Esophagus squamous epithelium (tissue), 4 donors: ENCODE measurements at regions not wholly inside any gene's neighbourhood (a gene's known extent, or its start where the extent isn't known, plus 50 kb on each side); places are given as distances from the start of the nearest gene placed in this dataset.

Experiments
- CTCF ChIP-seq, 6 experiments: fragments of 450-650 bp in 4 of 6; fragments of 200-600 bp in 2 of 6; sonication (generic) in 2 of 6; IDR thresholded peaks; one replicate each; pipeline ENCODE4 v1.5.1; 2016 to 2019; ENCODE audit warnings: antibody characterized with exemption in 6 of 6, mild to moderate bottlenecking in 4 of 6, moderate library complexity in 4 of 6
- POLR2A ChIP-seq, 4 donors: fragments of 450-650 bp; IDR thresholded peaks; one replicate each; pipeline ENCODE4 v1.6.1; 2017; ENCODE audit warnings: antibody characterized with exemption in 4 of 4, mild to moderate bottlenecking in 4 of 4, moderate library complexity in 3 of 4

DNA sequence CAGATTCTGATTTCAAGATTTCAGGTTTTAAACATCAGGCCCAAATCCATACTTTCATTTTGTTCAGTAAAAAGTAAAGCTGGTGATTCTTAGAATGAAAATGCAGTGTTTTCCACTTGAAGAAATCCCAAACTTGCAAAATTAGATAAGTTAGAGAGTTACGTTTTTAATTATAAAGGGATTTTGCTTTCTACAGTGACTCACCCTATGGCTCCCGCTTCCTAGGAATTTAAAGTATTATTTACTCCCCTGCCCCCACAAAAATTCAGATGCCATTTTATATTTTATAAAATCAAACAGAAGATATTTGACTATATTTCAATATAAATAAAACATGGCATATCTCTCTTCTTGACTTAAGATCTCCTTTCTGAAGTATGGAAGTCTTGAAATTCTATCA, 402.9 kb downstream of the ZSWIM6 start:
- TF ChIP-seq POLR2A (IDR thresholded peaks at IDR 0.05) (no peak), CTCF (IDR thresholded peaks at IDR 0.05) (no peak)
